K562 (cell line): ENCODE measurements at regions not wholly inside any gene's neighbourhood (a gene's known extent, or its start where the extent isn't known, plus 50 kb on each side); places are given as distances from the start of the nearest gene placed in this dataset.
"Not testable (repeated sequence)": the region's sequence is repeated elsewhere in the genome, so short reads cannot be mapped to it uniquely, and the experiment has no call there.

Experiments
- ATAC-seq: fragments of 200-7000 bp; cut with Tn5 transposase; 3 replicates; pipeline ENCODE4 v1.9.1; 2020; ENCODE audit warnings: moderate library complexity
- BruUV-seq: library from RNA; stranded (reverse); fragments of 400-500 nt; replicated peaks from 2 replicates; lab custom pipeline; 2021; lab: Mats Ljungman, UMichigan
- CTCF ChIA-PET: fragments of 300-600 bp; formaldehyde crosslinking; extraction: SDS; loops from one replicate; lab custom pipeline; 2021; ENCODE audit warnings: low intra/inter-chr PET ratio; lab: Yijun Ruan, JAX
- POLR2A ChIA-PET: fragments of 300-600, 350-650 bp; sonication (Branson Sonifier 250); formaldehyde crosslinking; extraction: SDS; loops from one replicate; lab custom pipeline; 2021; ENCODE audit warnings: antibody characterized with exemption, inconsistent platforms; lab: Yijun Ruan, JAX
- DNase-seq, 4 experiments: peaks; one replicate each; pipeline versions ENCODE4 v3.0.0 to v3.0.0-alpha.2; 2011 to 2018; ENCODE audit warnings: low spot score in 3 of 4, mixed read lengths in 3 of 4; ENCODE audit errors: extremely low read depth in 1 of 4
- FAIRE-seq: peaks from 2 replicates; lab custom pipeline; 2011; peaks lifted over from hg19 to GRCh38; lab: Jason Lieb, UNC
- H2AFZ ChIP-seq: 2 replicates; pipeline ENCODE4 v1.6.0; 2011; ENCODE audit warnings: low read depth, low read length, control low read depth, inconsistent platforms
- H3K27ac ChIP-seq: fragments of 200-600 bp; 3 replicates; pipeline ENCODE4 v1.8.0; 2011; ENCODE audit warnings: low read depth, mild to moderate bottlenecking, control low read depth, inconsistent platforms, low read length, moderate library complexity, mixed read lengths; ENCODE audit errors: extremely low read depth
- H3K27me3 ChIP-seq, 2 experiments: fragments of 300-600 bp in 1 of 2; 2 replicates in 1 of 2; 3 replicates in 1 of 2; pipeline versions ENCODE4 v1.6.0 to v1.8.0; 2011; ENCODE audit warnings: inconsistent platforms in 2 of 2, low read length in 2 of 2, mild to moderate bottlenecking in 1 of 2, mixed read lengths in 1 of 2, moderate library complexity in 1 of 2; ENCODE audit not compliant: control insufficient read depth in 2 of 2, insufficient read depth in 2 of 2
- H3K36me3 ChIP-seq: fragments of 300-600 bp; 3 replicates; pipeline ENCODE4 v1.8.0; 2011; ENCODE audit warnings: mild to moderate bottlenecking, low read length, inconsistent platforms; ENCODE audit not compliant: control insufficient read depth, insufficient read depth
- H3K4me1 ChIP-seq, 2 experiments: fragments of 200-600 bp in 1 of 2; replicated peaks in 1 of 2; 2 replicates in 1 of 2; 3 replicates in 1 of 2; pipeline versions ENCODE4 v1.5.1 to v1.8.0; 2011; ENCODE audit warnings: inconsistent platforms in 2 of 2, low read length in 2 of 2, mild to moderate bottlenecking in 1 of 2, mixed read lengths in 1 of 2, moderate library complexity in 1 of 2; ENCODE audit not compliant: control insufficient read depth in 2 of 2, insufficient read depth in 2 of 2
- H3K4me2 ChIP-seq: 2 replicates; pipeline ENCODE4 v1.6.1; 2011; ENCODE audit warnings: low read length, control low read depth, inconsistent platforms, mixed read lengths; ENCODE audit not compliant: insufficient read depth
- H3K4me3 ChIP-seq: fragments of 200-600 bp; sonication (generic), shearing (Covaris generic); 2 replicates; pipeline ENCODE4 v1.5.1; 2016; ENCODE audit warnings: control low read depth, inconsistent platforms
- H3K79me2 ChIP-seq: fragments of 200-600 bp; 3 replicates; pipeline ENCODE4 v1.8.0; 2011; ENCODE audit warnings: low read length, inconsistent platforms; ENCODE audit not compliant: control insufficient read depth, insufficient read depth
- H3K9ac ChIP-seq, 2 experiments: 2 replicates each; pipeline versions ENCODE4 v1.6.0 to v1.6.1; 2011; ENCODE audit warnings: low read depth in 2 of 2, low read length in 2 of 2, control low read depth in 1 of 2, inconsistent platforms in 1 of 2, mild to moderate bottlenecking in 1 of 2, mixed read lengths in 1 of 2; ENCODE audit not compliant: insufficient read depth in 1 of 2
- H3K9me1 ChIP-seq: one replicate; pipeline ENCODE4 v1.6.0; 2011; ENCODE audit warnings: inconsistent platforms, mild to moderate bottlenecking, low read length, moderate library complexity; ENCODE audit not compliant: control insufficient read depth, insufficient read depth
- H3K9me3 ChIP-seq: replicated peaks from 2 replicates; pipeline ENCODE4 v1.5.1; 2011; ENCODE audit warnings: low read depth, low read length, inconsistent platforms; ENCODE audit not compliant: control insufficient read depth, insufficient read depth
- H4K20me1 ChIP-seq: replicated peaks from 2 replicates; pipeline ENCODE4 v1.6.1; 2011; ENCODE audit warnings: low read length, inconsistent platforms, mixed read lengths; ENCODE audit not compliant: control insufficient read depth, insufficient read depth
- NFE2L1 ChIP-seq: fragments of 450-650 bp; IDR thresholded peaks from 2 replicates; pipeline ENCODE4 v1.6.1; 2016; ENCODE audit warnings: missing genetic modification characterization, low read depth, mild to moderate bottlenecking, missing compliant biosample characterization, moderate library complexity, borderline replicate concordance
- TFE3 ChIP-seq: fragments of 450-650 bp; formaldehyde crosslinking; IDR thresholded peaks from 2 replicates; pipeline ENCODE4 v1.4.0; 2020; ENCODE audit warnings: mild to moderate bottlenecking, mixed read lengths
- ZNF146 ChIP-seq: IDR thresholded peaks from one replicate; pipeline ENCODE4 v1.6.1; 2018; ENCODE audit warnings: missing compliant biosample characterization; ENCODE audit not compliant: unreplicated experiment
- ZNF586 ChIP-seq: fragments of 450-650 bp; formaldehyde crosslinking; conservative IDR thresholded peaks from 2 replicates; pipeline ENCODE4 v1.4.0; 2020; ENCODE audit warnings: mild to moderate bottlenecking, moderate library complexity
- whole genome bisulfite sequencing: fragments of 100-300 bp; shearing (Covaris generic); methylation state at CpG from one replicate; pipeline ENCODE4 v1.1.6; 2016; ENCODE audit warnings: low coverage, mixed read lengths; ENCODE audit not compliant: insufficient coverage; ENCODE audit errors: missing lambda C conversion rate; 5-methylcytosine and 5-hydroxymethylcytosine counted together
- in situ Hi-C: fragments of 300-500 bp; cut with MboI; formaldehyde crosslinking; loops from 4 replicates; pipeline ENCODE4 v1.15.0; 2018; ENCODE audit warnings: inconsistent platforms, mixed read lengths
- intact Hi-C: fragments of 100-400 bp; cut with micrococcal nuclease; formaldehyde crosslinking; loops from 2 replicates; pipeline ENCODE4 v1.14.2; 2022
- TF ChIP-seq, protein P1 (sequence below): sonication (generic); formaldehyde crosslinking; IDR thresholded peaks from 2 replicates; pipeline ENCODE4 v1.8.1; 2023; ENCODE audit warnings: mild to moderate bottlenecking, missing genetic modification reagents

- BruUV-seq, H3K9me3 ChIP-seq, H3K27ac ChIP-seq, H3K4me2 ChIP-seq, H3K9ac ChIP-seq, H3K27me3 ChIP-seq, FAIRE-seq, H2AFZ ChIP-seq, in situ Hi-C loops, ATAC-seq, intact Hi-C loops, H4K20me1 ChIP-seq, H3K79me2 ChIP-seq, H3K4me3 ChIP-seq, H3K9me1 ChIP-seq, H3K36me3 ChIP-seq, CTCF ChIA-PET, H3K4me1 ChIP-seq, DNase-seq, POLR2A ChIA-PET: not testable (repeated sequence)
- 0% methylated on average over 3 of the region's 3 CpGs for WGBS
- peak; percentile 12 for TF ChIP-seq ZNF146 (CRISPR knock-in tag)
- TF ChIP-seq, all 486 proteins: peak for 1; not testable (repeated sequence) for 485
Observed at GRCh38 chr2:142792328-142792727, 85.1 kb upstream of the KYNU start.

DNA sequence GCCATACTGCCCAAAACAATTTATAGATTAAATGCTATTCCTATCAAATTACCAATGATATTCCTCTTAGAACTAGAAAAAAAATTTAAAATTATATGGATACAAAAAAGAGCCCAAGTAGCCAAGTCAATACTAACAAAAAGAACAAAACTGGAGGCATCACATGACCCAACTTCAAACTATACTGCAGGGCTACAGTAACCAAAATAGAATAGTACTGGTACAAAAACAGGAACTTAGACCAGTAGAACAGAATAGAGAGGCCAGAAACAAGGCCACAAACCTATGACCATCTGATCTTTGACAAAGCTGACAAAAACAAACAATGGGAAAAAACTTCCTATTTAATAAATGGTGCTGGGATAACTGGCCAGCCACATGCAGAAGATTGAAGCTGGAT is 86.1 kb upstream of the KYNU start:
- H3K9me3 ChIP-seq, result no peaks in the 10 kb centered on the region
- no peak overlapping the region for H3K9ac ChIP-seq
- no peaks in the 10 kb centered on the region for H3K27me3 ChIP-seq
- ChIA-PET CTCF (no interaction called here), POLR2A (no interaction called here)
- TF ChIP-seq ZNF586 (CRISPR knock-in tag) (no peak), TFE3 (CRISPR knock-in tag) (peak; percentile 43), NFE2L1 (tag) (no peak)
- TF ChIP-seq, protein P1, sequence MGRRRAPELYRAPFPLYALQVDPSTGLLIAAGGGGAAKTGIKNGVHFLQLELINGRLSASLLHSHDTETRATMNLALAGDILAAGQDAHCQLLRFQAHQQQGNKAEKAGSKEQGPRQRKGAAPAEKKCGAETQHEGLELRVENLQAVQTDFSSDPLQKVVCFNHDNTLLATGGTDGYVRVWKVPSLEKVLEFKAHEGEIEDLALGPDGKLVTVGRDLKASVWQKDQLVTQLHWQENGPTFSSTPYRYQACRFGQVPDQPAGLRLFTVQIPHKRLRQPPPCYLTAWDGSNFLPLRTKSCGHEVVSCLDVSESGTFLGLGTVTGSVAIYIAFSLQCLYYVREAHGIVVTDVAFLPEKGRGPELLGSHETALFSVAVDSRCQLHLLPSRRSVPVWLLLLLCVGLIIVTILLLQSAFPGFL, result no peak
- H3K79me2 ChIP-seq, result no peaks in the 10 kb centered on the region
- H3K9me1 ChIP-seq, result no peaks in the 10 kb centered on the region
- in situ Hi-C loops, result no loop called here
- no peaks in the 10 kb centered on the region for H4K20me1 ChIP-seq
- no peaks in the 10 kb centered on the region for H3K36me3 ChIP-seq
- no peak overlapping the region for H3K4me2 ChIP-seq
- H3K4me3 ChIP-seq, result no peak overlapping the region
- FAIRE-seq (no peak), DNase-seq (no peak), ATAC-seq (no peak)
- intact Hi-C loops, result no loop called here
- no peak overlapping the region for H2AFZ ChIP-seq
- BruUV-seq, result no TSS peak
- H3K27ac ChIP-seq, result no peak overlapping the region
- no peaks in the 10 kb centered on the region for H3K4me1 ChIP-seq
